ENCODE measurements at regions not wholly inside any gene's neighbourhood (a gene's known extent, or its start where the extent isn't known, plus 50 kb on each side); places are given as distances from the start of the nearest gene placed in this dataset.

DNA sequence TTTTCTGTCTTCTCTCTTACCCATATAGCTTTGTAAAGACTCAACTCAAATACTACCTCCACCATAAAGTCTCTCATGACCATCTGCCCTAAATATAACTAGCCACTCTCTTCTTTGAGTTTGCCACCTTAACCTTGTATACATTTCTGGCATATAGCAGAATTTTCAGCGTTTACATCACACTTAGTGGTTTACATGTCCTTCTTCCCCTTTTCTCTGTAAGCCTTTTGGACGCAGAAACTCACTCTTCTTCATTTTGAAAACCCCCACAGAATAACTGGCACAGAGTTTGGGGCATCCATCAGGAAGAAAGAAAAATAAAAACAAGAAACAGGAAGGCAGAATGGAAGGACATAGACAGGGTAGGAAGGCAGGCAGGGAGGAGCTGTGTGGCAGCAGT lies 131.8 kb upstream of the DUSP10 start:
- TF ChIP-seq, protein P1, sequence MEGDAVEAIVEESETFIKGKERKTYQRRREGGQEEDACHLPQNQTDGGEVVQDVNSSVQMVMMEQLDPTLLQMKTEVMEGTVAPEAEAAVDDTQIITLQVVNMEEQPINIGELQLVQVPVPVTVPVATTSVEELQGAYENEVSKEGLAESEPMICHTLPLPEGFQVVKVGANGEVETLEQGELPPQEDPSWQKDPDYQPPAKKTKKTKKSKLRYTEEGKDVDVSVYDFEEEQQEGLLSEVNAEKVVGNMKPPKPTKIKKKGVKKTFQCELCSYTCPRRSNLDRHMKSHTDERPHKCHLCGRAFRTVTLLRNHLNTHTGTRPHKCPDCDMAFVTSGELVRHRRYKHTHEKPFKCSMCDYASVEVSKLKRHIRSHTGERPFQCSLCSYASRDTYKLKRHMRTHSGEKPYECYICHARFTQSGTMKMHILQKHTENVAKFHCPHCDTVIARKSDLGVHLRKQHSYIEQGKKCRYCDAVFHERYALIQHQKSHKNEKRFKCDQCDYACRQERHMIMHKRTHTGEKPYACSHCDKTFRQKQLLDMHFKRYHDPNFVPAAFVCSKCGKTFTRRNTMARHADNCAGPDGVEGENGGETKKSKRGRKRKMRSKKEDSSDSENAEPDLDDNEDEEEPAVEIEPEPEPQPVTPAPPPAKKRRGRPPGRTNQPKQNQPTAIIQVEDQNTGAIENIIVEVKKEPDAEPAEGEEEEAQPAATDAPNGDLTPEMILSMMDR (IDR thresholded peaks at IDR 0.05; ENCODE audit: insufficient read depth, low read depth, low read length) = no peak
- no peak for TF ChIP-seq EZH2 (IDR thresholded peaks at IDR 0.05; ENCODE audit: insufficient read depth, low read length)
